ENCODE measurements at regions not wholly inside any gene's neighbourhood (a gene's known extent, or its start where the extent isn't known, plus 50 kb on each side); places are given as distances from the start of the nearest gene placed in this dataset.
"Not testable (repeated sequence)": the region's sequence is repeated elsewhere in the genome, so short reads cannot be mapped to it uniquely, and the experiment has no call there.

DNA sequence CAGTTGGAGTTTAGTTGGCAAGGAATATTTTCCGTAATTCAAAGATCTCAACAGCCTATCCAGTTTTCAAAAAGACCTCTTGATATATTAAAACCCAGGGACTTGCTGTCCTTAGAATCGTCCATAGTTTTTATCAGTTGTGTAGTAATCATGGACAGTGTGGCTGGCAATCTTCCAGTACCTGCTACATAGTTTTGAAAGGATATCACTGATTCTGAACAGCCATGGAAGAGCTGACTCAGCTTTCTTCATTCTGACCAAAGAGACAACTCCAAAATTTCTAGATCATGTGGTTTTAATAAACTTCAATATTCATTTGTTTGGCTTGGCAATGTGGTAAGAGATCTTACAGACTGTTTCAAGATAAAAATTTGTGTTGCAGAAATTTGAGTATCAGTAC, 616.7 kb downstream of the TDRD15 start:
- DNase-seq, result no peak

DNA sequence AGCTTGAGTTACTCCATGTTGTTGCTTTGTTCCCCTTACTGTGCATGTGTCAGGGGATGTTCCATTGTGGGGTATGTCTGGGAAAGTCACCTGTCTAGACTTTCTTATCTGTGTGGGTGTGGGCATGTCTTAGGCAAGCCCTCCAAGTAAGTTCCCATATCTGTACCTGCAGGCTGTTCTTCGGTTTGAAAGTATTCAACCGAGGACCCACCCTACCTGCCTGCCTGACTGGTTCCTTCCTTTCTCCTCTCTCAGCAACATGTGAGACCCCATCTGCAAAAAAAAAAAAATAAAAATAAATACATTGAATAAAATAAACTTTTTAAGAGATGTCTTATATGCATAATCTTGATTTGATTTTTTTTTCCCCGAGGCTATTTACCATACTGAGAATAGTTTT, 622.7 kb downstream of the TDRD15 start:
- no peak for DNase-seq

DNA sequence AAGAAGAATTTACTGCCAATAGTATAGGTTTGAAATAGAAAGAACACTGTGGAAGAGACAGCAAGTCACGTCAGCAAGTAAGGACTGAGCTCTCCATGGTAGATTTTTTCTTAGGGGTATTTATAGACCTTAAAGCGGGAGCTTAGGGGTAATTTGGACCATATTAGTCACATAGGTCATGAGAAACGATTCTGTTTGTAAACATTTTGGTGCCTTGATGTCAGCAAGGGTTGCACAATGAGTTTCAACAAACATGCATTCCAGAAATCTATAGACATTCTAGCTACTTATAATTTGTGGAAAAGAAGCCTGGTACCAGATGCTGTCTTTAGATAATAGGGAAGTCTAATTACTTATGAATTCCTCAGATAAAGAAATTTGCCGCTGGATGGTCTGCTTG, 624.7 kb downstream of the TDRD15 start:
- no peak for DNase-seq

DNA sequence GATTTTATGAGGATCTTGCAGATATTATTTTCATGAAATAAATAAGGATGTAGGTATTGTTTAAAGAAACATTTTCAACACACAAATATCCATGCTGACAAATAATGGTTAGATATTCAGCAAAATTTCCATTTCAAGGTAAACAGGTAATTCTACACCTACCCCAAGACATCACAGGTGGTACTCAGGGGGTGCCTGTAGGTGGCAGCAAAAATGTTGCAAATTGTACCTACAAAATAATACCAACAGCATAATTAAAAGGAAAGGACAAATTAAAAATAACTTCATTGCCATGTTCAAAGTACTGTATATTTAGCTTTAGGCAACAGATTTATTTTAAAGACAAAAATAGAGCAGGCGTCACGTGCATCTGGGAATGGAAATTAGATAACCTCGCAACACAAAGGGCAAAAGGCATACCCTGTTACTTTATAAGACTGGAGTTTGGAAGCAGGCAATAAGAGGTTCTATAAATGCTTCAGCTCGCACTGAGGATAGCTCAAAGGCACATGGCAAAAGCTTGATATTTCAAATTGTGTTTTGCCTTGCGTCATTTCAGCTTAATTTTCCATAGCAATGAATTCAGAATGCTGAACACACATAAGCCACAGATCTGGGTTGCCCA, 630.5 kb downstream of the TDRD15 start:
- DNase-seq, result no peak

DNA sequence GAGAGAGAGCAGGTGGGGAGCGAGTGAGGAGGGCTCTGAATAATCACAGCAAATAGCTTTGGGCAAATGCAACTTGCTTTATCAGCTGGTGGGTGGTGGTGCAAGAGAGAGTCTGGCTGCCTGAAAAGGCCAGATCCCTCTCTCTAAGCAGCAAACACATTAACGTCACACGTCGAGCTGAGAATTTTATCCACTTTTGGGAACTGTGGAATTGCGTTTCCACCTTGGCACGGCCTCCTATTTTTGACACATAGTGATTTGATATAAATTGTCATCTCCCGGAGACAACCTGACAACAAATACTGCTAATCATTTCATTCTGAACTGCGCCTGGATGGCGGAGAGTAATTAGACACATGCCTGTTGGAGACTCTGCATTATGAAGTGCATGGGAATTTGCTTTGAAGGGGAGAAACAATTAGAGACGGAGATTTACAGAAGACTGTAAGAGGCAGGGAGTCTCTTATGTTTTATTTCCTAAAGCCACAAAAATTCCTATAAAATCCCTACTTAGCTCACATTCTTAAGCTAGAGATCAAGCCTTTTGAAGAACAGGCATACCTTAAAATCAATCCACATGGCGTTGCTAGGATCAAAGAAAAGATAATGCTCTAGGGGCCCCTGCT, 634.1 kb downstream of the TDRD15 start:
- no peak for DNase-seq

DNA sequence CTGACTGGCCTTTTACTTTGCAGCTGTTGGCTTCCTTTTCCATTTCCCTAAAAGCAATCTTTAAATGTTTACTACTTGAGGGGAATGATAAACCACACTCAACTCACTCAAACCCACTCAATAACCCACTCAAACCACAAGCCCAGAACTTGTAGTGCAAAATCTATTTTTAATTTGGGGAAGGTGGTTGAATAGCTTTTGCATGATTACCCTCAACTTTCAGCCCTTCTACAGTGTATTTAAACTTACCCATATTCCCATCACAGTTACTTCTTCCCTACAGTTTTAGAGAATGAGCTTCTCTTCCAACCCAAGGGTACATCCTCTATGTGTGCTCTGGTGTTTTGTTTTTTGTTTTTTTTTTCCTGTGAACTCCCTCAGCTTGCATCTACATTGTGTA, 636.1 kb downstream of the TDRD15 start:
- DNase-seq, result no peak

DNA sequence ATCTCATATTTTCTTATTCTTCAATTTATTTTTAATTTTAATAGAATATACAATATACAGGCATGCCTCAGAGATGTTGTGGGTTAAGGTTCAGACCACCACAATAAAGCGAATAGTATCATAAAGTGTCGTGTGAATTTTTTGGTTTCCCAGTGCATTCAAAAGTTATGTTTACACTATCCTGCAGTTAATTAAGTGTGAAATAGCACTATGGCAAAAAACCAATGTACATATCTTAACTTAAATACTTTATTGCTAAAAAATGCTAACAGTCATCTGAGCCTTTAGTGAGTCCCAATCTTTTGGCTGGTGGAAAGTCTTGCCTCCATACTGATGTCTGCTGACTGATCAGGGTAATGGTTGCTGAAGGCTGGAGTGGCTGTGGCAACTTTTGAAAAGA, 637.6 kb downstream of the TDRD15 start:
- DNase-seq, result no peak

DNA sequence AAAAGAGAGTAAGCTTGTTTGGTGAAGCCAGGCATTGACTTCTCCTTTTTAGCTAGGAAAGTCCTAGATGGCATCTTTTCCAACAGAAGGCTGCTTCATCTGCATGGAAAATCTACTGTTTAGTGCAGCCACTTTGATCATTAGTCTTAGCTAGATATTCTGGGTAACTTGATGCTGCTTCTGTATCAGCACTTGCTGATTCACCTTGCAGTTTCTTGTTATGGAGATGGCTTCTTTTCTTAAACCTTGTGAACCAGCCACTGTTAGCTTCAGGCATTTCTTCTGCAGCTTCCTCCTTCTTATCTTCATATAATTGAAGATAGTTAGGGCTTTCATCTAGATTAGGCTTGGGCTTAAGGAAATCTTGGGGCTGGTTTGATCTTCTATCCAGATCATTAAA, 639.7 kb downstream of the TDRD15 start:
- DNase-seq, result no peak

DNA sequence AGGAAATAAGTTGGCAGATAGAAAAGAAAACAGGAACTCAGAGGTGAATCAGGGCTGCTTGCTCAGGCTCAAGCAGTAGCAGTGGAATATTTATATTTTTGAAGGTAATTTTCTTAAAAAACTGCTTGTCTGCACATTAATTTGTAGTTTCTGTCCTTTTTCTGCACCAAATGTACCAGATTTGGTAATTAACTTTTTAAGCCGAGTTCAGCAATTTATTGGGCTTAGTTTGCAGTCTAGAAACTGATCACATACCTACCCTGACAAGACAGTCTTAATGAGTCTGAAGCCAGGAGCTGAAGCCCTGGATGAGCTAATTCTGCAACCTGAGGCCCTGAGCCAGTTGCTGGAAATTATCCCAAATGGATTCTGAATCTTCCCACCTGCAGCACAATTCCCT, 647.0 kb downstream of the TDRD15 start:
- DNase-seq, result no peak

DNA sequence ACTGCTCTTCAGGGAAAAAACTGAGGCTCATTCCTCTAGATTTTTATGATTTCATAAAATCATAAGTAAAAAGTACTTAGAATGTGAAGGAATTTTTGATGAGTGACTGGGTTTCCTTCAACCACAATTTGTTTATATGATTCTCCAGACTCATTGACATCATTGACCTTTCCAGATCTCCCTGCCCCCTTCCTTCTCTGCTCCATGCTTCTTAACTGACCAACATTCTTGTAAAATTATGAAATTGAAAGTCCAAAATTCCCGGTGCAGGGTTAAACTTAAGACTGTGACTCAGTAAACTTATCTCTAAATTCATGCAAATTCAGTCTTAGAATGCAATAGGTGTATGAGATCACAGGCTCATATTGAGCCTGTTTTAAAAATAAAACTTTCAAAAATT, 648.9 kb downstream of the TDRD15 start:
- no peak for DNase-seq

DNA sequence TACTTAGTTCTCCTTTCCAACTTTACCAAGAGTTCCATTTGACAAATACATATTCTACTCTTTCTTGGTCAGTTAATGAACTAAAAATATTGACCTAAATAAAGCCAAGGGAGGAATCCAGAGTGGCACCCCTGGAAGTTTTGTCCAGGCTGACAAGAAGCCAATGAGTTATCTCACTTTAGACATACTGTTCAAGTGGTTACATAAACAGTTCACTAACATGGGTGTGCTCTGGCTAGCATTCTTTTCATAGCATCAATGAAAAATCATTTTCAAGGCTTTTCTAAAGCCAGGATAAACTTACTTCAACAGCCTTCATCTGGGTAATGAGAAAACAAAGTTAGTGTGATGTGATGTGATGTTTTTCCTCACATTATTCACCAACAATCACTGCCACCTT, 649.4 kb downstream of the TDRD15 start:
- DNase-seq, result no peak

DNA sequence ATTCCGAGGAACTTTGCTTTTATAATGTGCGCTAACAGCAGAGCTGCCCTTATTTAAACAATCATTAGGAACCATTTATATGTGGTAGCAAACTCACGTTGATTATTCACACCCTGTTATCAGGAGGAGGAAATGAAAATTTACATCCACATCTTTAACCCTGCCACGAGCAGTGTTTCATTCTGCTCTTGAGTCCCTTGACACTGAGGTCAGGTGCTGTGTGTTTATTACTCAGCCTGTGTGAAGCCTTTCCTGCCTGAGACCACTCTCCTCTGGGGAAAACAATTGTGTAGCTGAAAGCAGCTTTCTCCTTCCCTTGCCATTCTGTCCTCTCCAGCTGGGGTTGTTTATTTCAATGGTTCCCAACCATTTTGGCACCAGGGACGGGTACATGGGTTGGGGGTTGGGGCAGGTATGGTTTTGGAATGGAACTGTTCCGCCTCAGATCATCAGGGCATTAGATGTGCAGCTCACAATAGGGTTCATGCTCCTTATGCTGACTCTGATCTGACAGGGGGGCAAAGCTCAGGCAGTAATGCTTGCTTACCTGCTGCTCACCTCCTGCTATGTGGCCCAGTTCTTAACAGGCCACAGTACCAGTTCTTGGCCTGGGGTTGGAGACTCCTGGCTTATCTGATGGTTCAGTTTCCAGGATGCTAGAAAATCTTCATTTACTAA, 651.1 kb downstream of the TDRD15 start:
- DNase-seq, result no peak

DNA sequence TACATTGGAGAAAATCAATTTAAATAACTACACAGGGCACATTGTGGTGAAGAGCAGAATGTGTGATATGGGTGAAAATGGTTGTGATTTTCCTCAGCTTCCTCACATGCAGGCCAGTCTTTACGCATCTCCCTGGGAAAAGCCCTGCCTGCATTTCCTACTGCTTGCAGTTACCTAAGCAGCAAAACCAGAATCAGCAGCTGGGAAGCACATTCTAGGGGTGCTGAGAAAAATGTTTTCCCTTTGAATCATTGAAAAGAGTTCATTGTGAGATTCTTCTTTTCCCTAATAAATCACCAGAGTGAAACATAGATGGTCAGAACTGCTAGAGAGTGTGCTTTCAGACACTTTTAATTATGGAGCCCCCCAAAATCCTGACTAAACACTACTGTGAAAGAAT, 656.0 kb downstream of the TDRD15 start:
- no peak for DNase-seq

DNA sequence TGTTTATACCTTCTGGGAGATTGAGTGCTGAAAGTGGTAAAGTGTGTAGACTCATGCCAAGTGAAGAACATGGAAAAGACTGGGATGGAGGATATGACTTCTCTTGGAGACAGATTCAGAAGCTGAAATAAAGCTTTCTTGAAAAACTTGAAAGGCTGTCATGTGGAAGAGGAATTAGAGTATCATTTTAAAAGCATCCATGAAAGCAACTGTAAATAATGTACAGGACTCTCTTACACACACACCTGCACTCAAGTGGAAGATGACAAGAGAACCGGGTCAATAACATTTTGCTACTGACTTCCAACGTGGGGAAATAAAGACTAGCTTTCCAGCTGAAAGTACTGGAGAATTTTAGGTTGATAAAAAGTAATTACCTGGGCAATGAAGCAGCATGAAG, 658.2 kb downstream of the TDRD15 start:
- DNase-seq, result no peak

DNA sequence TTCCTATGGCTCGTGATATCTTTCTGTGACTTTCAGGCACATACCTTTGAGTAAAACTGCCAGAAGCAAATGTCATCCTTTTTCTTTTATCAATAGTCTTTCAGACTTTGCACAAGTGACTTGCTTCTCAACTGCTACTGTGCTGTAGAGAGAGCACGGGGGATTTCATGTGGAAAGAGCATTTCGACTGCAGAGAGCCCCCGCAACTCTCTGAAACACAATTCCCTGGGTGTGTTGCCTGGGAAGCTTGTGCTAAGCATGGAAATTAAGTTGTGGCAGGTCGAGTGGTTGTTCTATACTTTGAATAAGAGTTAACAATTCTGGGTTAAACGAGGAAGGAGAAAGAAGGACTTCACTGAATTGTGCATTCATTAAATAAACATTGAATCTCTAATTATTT, 659.1 kb downstream of the TDRD15 start:
- DNase-seq, result no peak

DNA sequence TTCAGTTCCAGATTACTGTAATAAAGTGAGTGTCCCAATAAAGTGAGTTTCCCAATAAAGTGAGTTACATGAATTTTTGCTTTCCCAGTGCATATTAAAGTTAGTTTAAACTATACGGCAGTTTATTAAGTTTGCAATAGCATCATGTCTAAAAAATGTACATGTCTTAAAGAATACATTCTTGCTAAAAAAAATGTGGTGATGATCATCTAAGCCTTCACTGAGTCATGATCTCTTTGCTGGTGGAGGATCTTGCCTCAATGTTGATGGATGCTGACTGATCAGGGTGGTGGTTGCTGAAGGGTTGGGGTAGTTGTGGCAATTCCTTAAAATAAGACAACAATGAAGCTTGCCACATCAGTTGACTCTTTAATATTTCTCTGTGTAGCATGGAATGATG, 664.2 kb downstream of the TDRD15 start:
- DNase-seq, result no peak

DNA sequence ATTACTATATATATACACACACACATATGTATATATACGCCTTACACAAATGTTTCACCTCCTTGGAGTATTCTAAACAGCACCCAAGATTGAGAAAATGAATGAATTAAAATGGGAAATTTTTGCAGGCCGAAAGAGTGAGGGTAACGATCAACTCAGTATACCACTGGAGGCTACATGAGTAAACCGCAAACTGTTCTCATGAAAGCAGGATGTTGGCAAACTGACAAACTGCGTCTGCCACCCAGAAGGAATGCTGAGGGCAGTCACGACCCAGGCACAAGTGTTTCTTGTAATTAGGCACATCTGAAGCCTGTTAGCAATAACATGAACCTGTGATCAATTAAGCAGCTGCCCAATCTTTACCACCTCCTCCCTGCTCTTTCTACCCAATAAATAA, 666.5 kb downstream of the TDRD15 start:
- DNase-seq, result not testable (repeated sequence)

DNA sequence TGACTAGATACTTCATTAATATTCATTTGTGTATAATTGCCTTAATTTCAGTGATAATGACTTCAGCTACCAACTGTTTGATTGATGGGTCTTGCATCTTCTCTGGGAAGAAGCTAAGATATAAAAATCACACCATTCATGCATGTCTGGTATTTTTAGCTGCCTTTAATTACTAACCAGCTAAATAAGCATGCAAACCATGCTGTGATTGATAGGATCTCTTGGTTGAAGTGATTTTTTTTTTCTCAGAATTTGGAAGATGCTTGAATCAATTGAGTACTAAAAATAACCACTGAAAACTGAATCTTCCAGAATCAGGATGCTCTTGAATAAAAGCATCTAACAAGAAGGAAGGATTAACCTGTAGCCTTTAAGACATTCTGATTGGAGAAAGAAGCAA, 668.8 kb downstream of the TDRD15 start:
- no peak for DNase-seq

DNA sequence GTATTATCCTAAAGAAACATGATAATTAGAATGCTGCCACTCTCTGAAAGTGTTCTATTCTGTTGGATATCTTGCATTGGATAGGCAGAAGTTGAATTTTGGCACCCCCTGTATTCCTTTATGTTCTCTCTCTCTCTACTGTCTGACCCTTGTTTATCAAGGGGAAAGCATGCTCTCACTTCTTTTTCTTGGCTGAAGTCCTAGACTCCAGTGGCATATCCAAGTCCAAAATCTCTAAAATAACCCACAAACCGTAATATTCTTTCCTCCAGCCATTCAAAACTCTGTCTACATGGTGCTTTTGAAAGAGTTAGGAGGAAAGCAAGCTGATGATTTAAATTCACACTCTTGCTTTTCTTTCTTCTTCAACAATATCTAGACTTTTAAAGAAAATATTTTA, 669.7 kb downstream of the TDRD15 start:
- no peak for DNase-seq

DNA sequence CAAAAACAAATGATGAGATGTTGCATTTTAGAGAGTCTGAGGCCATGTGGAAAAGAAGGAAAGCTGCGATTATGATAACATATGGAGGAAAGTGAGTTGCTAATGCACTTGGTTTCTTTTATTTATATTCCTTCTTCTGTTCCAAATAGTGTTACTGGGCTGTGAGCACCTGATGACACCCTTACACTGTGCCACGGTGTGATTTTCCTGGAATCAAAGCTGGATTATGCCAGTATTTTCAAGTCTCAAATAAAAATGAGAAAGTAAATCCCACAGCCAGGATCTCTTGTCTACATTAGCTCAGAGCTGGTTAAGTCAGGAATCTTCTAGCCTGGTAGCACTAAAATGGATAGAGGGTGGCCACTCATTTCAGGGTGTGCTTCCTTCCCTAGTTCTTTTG, 670.8 kb downstream of the TDRD15 start:
- no peak for DNase-seq

DNA sequence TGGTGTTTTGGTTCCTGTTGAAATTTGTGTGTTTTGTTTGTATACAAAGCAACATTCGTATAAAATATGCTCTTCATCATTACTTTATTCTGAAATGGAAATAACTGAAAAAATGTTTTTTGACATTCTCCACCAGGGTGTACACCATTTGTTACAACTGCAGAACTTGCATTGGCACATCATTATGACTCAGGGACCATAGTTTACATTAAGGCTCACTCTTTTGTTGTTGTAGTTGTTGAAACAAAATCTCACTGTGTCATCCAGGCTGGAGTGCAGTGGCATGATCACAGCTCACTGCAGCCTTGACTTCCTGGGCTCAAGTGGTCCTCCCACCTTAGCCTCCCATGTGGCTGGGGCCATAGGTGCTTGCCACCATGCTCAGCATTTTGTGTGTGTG, 676.6 kb downstream of the TDRD15 start:
- no peak for DNase-seq

DNA sequence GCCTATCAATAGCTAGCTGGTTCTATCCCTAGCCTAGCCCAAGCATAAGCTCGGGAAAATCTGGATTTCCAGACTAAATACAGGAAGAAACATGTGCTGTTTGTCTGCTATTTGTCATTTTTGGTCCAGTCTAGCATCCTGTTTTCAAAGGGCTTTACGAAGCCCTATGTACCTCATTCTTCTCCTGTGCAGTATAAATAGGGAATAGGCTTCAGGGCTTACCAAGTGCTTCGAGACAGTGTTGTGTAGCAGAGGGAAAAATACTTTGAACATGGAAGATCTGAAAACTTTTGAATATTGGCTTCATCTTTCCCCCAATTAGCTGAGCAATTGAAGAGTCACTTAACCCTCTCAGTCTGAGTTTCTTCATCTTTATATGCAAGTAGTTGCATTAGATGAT, 679.8 kb downstream of the TDRD15 start:
- DNase-seq, result no peak

DNA sequence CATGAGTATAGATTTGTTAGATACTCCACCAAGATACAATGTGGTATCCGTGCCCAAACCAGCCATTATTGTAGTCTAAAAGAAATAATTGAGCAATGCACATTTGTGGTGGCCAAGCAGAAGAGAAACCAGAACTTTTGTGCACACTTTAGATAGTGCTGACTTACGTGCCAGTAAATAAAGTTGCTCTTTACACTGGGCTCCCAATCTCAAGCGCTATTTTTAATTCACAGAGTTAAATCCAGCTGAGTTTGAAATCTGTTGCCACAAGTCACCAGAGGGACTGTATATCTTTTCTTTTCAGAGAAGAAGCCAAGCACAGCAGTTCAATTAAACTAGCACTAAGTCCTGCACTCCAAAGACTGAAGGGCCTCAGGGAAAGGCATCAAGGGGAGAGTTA, 680.4 kb downstream of the TDRD15 start:
- DNase-seq, result no peak

DNA sequence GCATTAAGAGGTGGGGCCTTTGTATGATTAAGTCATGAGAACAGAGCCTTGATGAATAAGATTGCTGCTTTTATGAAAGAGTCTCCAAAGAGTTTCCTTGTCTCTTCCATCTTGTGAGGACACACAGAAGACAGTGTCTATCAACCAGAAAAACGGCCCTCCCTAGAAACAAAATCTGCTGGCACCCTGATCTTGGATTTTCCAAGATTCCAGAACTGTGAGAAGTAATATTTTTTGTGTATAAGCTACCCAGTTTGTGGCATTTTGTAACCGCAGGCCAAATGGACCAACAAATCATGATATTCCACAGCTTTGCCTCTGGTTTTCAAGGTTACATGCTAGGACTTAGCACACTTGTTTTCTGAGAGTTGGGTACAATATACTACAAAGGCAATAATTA, 687.8 kb downstream of the TDRD15 start:
- no peak for DNase-seq

DNA sequence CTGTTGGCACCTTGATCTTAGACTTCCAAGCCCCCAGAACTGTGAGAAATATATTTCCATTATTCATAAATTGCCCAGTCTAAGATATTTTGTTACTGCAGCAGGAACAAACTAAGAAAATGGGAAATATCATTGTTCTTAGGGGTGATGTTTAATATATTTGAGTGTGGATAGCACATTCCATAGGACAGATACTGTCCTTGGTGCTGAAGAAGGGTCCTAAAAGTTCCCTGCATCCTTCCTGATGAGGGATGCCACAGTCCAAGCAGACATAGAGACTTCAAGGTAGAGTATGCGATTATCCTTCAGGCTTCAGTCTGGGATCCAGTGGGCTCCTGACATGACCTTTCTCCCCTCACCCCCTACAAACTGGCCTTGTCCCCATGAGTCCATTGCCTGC, 689.0 kb downstream of the TDRD15 start:
- DNase-seq, result no peak

Measured in GF-D8 (cell line).